T-helper 17 cell (primary cell): ENCODE measurements at regions not wholly inside any gene's neighbourhood (a gene's known extent, or its start where the extent isn't known, plus 50 kb on each side); places are given as distances from the start of the nearest gene placed in this dataset.

Source experiments
- ATAC-seq: fragments of 150-1000 bp; cut with Tn5 transposase; 2 replicates; pipeline ENCODE4 v1.10.0; 2021; ENCODE audit warnings: mild to moderate bottlenecking, moderate library complexity
- DNase-seq, 3 donors: peaks; one replicate each; pipeline versions ENCODE4 v3.0.0 to v3.0.0-alpha.2; 2020 to 2021
- H3K9me3 ChIP-seq: one replicate; pipeline ENCODE4 v1.7.0; 2013; ENCODE audit warnings: low read length, mild to moderate bottlenecking; ENCODE audit not compliant: control insufficient read depth, poor library complexity, severe bottlenecking
- H3K27ac Mint-ChIP-seq: one replicate; pipeline ENCODE4 v1.8.0; 2022; ENCODE audit warnings: mild to moderate bottlenecking, moderate library complexity, mixed read lengths
- H3K27me3 Mint-ChIP-seq: one replicate; pipeline ENCODE4 v1.8.0; 2022; ENCODE audit warnings: mixed read lengths
- H3K36me3 Mint-ChIP-seq: one replicate; pipeline ENCODE4 v1.8.0; 2022; ENCODE audit warnings: low read depth, mixed read lengths
- H3K4me1 Mint-ChIP-seq: one replicate; pipeline ENCODE4 v1.8.0; 2022; ENCODE audit warnings: mild to moderate bottlenecking, mixed read lengths
- H3K4me3 Mint-ChIP-seq: one replicate; pipeline ENCODE4 v1.8.0; 2022; ENCODE audit warnings: mild to moderate bottlenecking, moderate library complexity, mixed read lengths

DNA sequence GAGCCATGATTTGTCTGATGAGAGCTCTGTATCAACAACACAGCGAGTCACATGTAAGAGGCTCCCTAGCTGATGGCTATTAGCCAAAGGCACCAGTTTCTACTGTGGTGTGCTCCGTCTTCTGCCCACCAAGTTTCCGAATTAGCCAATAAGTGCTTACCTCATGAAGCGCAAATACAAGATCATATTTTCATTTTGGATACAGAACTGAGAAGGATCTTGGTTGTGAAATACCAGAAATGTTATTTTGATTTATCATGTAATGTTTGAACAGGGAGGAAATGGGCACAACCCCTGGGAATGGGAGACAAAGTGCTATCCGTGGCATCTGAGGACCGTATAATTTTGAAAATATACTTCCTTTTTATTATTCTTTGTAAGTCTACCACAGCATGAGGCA lies 234.3 kb downstream of the DACT1 start:
- ATAC-seq (no peak), DNase-seq (no peak)
- Mint-ChIP-seq H3K27ac (no peak overlapping the region), H3K36me3 (peaks cover 2% of the 10 kb centered on the region), H3K4me1 (no peaks in the 10 kb centered on the region), H3K27me3 (no peaks in the 10 kb centered on the region), H3K4me3 (no peak overlapping the region)
- no peaks in the 10 kb centered on the region for H3K9me3 ChIP-seq

DNA sequence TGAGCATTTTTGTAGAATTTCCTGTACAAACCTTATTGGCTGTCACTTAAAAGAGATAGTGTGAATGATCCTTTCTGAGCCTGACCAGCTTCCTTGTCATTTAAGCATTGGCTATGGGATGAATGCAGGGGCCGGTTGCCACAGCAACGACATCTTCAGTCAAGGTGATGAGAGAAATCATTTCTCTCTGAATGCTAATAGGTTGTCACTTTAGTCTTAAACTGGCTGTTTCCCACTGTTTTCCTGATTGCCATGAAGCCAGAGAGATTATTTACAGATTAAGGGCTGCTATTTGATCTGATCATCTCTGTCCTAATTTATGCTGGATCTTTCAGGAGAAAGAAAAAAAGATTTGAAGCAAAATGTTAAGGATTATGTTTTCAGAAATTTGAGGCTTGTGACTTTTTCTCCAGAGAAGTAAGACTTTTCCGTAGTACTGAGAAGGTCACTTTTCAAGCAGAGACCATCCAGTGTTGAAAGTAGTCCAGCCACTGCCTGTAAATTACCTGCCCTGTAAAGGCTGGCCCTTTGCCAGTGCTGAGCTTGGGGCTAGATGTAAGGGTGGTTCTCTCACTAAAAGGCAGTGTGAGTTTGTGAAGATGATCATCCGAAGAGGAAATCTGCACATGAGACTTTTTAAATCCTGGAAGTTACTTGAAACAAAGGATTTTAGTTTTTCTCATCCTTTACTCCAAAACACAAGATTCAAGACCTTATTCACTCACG lies 235.6 kb downstream of the DACT1 start:
- H3K36me3 Mint-ChIP-seq, result no peaks in the 10 kb centered on the region
- ATAC-seq (no peak), DNase-seq (no peak)
- H3K27ac Mint-ChIP-seq, result no peak overlapping the region
- no peak overlapping the region for H3K4me3 Mint-ChIP-seq
- H3K27me3 Mint-ChIP-seq, result no peaks in the 10 kb centered on the region
- H3K4me1 Mint-ChIP-seq, result no peaks in the 10 kb centered on the region
- H3K9me3 ChIP-seq, result no peaks in the 10 kb centered on the region

DNA sequence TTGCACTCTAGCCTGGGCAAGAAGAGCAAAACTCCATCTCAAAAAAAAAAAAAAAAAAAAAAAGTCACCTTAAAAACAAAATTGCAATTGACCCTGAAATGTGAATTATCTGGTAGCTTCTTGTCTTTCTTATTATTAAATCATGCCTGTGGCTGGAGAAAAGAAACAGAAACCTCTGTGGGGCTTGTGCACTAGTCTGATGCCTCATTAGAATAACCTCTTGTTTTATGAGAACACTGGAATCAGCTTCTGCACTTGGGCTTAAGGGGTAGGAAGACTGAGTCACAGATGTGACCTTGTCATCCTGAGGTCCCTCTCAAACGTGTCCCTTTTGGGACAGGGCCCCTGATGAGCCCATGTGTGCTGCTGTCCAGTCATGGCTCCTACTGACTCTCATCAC lies 237.9 kb downstream of the DACT1 start:
- Mint-ChIP-seq H3K4me3 (no peak overlapping the region), H3K4me1 (no peaks in the 10 kb centered on the region), H3K27me3 (peaks cover 2% of the 10 kb centered on the region), H3K27ac (no peak overlapping the region), H3K36me3 (no peaks in the 10 kb centered on the region)
- ATAC-seq, result no peak
- no peaks in the 10 kb centered on the region for H3K9me3 ChIP-seq
- no peak for DNase-seq

DNA sequence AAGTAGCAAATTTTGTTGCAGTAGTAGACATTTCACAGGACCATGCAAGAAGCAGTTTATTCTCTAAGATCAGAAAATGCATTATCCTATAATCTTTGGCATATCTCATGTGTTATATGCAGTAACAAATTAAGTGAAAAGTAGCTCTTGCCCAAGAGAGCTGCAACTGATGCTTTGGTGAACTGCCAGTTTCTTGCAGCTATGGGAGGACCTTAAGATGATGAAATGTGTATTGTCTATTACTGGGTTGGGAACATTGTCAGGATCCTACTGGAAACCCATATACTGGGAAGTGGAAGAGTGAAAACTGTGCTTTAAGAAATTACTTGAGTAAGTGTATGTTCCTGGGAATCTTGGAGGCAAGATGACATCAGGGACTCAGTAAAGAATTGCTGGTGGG lies 238.8 kb downstream of the DACT1 start:
- ATAC-seq, result no peak

DNA sequence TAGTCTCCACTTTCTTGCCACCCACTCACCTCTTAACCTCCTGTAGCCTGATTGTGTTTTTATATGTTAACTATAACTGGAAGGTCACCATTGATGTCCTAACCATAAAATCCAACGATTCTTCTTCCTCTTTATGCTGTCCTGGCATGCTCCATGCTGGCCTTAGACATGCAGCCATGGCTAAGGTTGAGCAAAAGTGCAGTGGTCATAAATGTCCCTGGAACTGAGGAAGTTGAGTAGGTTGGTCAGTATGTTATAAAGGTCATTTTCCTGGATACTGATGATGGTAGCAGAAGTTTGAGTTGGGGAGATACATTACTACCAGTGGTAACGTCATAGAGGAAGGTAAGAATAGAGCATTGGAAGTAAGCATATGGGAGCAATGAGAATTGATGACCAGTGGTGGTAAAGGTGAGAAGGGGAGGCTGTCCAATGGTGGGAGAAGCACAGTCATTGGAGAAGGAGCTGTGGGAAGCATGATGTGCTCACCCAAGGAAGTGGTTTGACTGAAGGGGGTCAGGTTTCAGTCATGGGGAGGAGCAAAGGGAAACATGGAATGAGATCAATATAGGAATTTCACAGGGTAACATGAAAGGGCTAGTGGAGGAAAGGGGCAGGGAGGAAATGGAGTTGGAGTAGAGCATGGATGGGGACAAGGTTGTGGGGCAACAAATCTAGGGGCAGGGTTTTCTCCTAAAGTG lies 240.8 kb downstream of the DACT1 start:
- H3K27me3 Mint-ChIP-seq, result peaks cover 6% of the 10 kb centered on the region
- H3K9me3 ChIP-seq, result no peaks in the 10 kb centered on the region
- H3K27ac Mint-ChIP-seq, result no peak overlapping the region
- no peaks in the 10 kb centered on the region for H3K4me1 Mint-ChIP-seq
- H3K36me3 Mint-ChIP-seq, result no peaks in the 10 kb centered on the region
- no peak for ATAC-seq
- H3K4me3 Mint-ChIP-seq, result no peak overlapping the region
- DNase-seq, result no peak

More for the DNA sequence above, 238.8 kb downstream of the DACT1 start:
- no peaks in the 10 kb centered on the region for H3K9me3 ChIP-seq
- Mint-ChIP-seq H3K27me3 (peaks cover 6% of the 10 kb centered on the region), H3K36me3 (no peaks in the 10 kb centered on the region), H3K4me3 (no peak overlapping the region), H3K4me1 (no peaks in the 10 kb centered on the region), H3K27ac (no peak overlapping the region)
- DNase-seq, result no peak

GRCh38 chr14:58881433-58881832 lies 243.7 kb downstream of the DACT1 start:
- no peak overlapping the region for H3K27ac Mint-ChIP-seq
- peaks cover 6% of the 10 kb centered on the region for H3K27me3 Mint-ChIP-seq
- no peaks in the 10 kb centered on the region for H3K9me3 ChIP-seq
- H3K4me1 Mint-ChIP-seq, result no peaks in the 10 kb centered on the region
- no peaks in the 10 kb centered on the region for H3K36me3 Mint-ChIP-seq
- H3K4me3 Mint-ChIP-seq, result no peak overlapping the region
- DNase-seq (no peak), ATAC-seq (no peak)

DNA sequence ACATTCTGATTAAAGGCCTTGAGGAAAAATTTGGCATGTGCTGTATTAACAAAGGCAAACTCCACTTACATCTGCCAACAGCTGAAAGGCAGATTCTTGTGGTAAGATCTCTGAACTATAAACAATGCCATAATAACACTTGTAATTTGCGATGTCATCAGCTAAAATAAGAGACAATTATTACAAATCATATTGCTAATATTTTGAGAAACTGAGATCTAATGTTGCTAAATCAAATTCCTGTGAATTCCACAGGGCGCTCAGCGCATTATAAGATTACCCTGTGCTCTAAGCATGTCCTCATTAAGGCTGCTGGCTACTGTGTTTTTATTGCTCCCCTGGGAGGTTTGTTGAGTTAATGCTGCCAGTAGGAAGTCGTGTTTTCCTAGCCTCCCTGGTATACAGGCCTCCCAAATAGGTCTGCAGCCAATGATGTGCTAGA lies 244.8 kb downstream of the DACT1 start:
- no peaks in the 10 kb centered on the region for H3K9me3 ChIP-seq
- no peaks in the 10 kb centered on the region for H3K36me3 Mint-ChIP-seq
- DNase-seq (no peak), ATAC-seq (no peak)
- H3K27ac Mint-ChIP-seq, result no peak overlapping the region
- peaks cover 6% of the 10 kb centered on the region for H3K27me3 Mint-ChIP-seq
- H3K4me3 Mint-ChIP-seq, result no peak overlapping the region
- H3K4me1 Mint-ChIP-seq, result no peaks in the 10 kb centered on the region

- ATAC-seq, result no peak
- Mint-ChIP-seq H3K36me3 (no peaks in the 10 kb centered on the region), H3K27ac (no peak overlapping the region), H3K4me3 (no peak overlapping the region), H3K4me1 (no peaks in the 10 kb centered on the region), H3K27me3 (peaks cover 6% of the 10 kb centered on the region)
- no peaks in the 10 kb centered on the region for H3K9me3 ChIP-seq
- no peak for DNase-seq
These were observed 246.7 kb downstream of the DACT1 start for GRCh38 chr14:58884442-58884841.

- ATAC-seq (no peak), DNase-seq (no peak)
- H3K36me3 Mint-ChIP-seq, result no peaks in the 10 kb centered on the region
- no peak overlapping the region for H3K4me3 Mint-ChIP-seq
- H3K4me1 Mint-ChIP-seq, result no peaks in the 10 kb centered on the region
- H3K27me3 Mint-ChIP-seq, result peaks cover 12% of the 10 kb centered on the region
- no peaks in the 10 kb centered on the region for H3K9me3 ChIP-seq
- no peak overlapping the region for H3K27ac Mint-ChIP-seq
These were observed 250.2 kb downstream of the DACT1 start for GRCh38 chr14:58887931-58888330.

DNA sequence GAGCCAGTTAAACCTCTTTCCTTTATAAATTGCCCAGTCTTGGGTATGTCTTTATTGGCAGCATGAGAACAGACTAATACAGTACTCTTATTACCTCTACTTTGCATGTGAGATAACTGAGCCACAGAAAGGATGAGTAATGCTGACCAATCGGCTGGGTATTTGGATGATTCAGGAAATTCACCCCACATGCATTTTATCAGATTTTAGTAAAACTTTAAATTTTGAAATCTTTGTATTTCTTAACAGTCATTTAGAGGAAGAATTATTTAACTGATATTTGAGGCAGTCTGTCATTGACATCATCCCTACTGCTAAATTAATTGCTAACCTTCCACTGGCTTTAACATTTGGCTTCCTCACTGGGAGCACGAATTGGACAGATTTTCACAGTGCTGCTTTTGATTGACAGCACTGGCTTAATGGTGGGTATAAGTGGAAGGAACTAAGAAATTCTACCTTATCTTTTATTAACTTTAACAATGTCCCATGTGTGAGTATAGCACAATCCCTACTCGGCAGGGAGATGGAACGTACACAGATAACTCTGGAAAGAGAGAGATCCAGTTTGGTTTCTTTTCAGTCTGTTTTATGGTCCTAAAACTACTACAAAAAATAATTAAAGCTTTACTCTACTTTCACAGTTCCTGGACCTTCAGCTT lies 261.0 kb downstream of the DACT1 start:
- peaks cover 5% of the 10 kb centered on the region for H3K27me3 Mint-ChIP-seq
- H3K36me3 Mint-ChIP-seq, result no peaks in the 10 kb centered on the region
- H3K9me3 ChIP-seq, result no peaks in the 10 kb centered on the region
- H3K4me1 Mint-ChIP-seq, result no peaks in the 10 kb centered on the region
- no peak overlapping the region for H3K4me3 Mint-ChIP-seq
- ATAC-seq (no peak), DNase-seq (no peak)
- no peak overlapping the region for H3K27ac Mint-ChIP-seq

DNA sequence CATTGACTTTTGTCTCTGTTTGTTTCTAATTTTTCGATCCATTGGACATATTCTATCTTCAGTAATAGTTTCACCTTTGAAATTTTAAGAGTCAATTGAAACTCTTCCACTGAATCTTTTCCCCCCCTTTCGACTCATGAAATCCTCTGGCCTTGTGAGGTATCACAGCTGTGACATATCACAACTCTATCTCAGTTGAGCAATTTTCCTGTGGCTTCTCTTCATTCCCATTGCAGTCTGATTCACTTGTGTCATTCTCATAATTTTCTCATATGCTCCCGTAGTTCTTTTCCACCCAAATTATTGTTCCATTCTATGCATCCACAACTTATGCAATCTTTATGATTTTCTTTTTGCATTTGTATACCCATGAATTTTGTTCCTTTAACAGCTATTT lies 261.6 kb downstream of the DACT1 start:
- no peak for DNase-seq
- H3K27ac Mint-ChIP-seq, result no peak overlapping the region
- no peaks in the 10 kb centered on the region for H3K4me1 Mint-ChIP-seq
- H3K9me3 ChIP-seq, result no peaks in the 10 kb centered on the region
- no peaks in the 10 kb centered on the region for H3K36me3 Mint-ChIP-seq
- ATAC-seq, result no peak
- H3K27me3 Mint-ChIP-seq, result peaks cover 5% of the 10 kb centered on the region
- H3K4me3 Mint-ChIP-seq, result no peak overlapping the region

- no peaks in the 10 kb centered on the region for H3K4me1 Mint-ChIP-seq
- ATAC-seq, result no peak
- H3K4me3 Mint-ChIP-seq, result no peak overlapping the region
- H3K9me3 ChIP-seq, result no peaks in the 10 kb centered on the region
- H3K27ac Mint-ChIP-seq, result no peak overlapping the region
- H3K27me3 Mint-ChIP-seq, result peaks cover 12% of the 10 kb centered on the region
- DNase-seq, result no peak
- H3K36me3 Mint-ChIP-seq, result no peaks in the 10 kb centered on the region
These were observed 264.1 kb downstream of the DACT1 start for GRCh38 chr14:58901826-58902225.

DNA sequence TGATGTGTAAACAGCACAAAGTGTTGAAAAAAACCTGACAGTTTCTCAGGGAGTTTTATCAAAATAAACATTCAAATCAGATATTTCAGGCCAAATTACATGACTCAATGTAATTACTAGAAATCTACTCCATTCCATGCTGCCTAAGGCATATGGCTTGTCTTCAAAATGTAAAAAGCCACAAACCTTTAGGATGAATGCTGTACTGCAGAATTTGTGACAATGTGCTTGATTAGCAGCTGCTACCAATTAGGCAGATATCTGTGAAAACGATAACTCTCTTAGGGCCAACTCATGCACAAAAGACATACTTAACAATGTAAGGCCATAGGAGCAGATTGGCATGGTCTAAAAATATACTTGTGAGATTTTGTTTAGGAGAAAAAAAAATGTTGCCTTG lies 267.0 kb downstream of the DACT1 start:
- ATAC-seq, result no peak
- Mint-ChIP-seq H3K4me1 (no peaks in the 10 kb centered on the region), H3K27ac (no peak overlapping the region), H3K27me3 (peaks cover 8% of the 10 kb centered on the region), H3K36me3 (no peaks in the 10 kb centered on the region), H3K4me3 (no peak overlapping the region)
- DNase-seq, result no peak
- no peaks in the 10 kb centered on the region for H3K9me3 ChIP-seq
